Thyroid gland (tissue), 4 donors: ENCODE measurements at regions not wholly inside any gene's neighbourhood (a gene's known extent, or its start where the extent isn't known, plus 50 kb on each side); places are given as distances from the start of the nearest gene placed in this dataset.

Experiments
- DNase-seq, 2 donors: peaks; one replicate each; pipeline ENCODE4 v3.0.0-alpha.2; 2019
- H3K27ac ChIP-seq, 3 donors: fragments of 200-600 bp; sonication (generic); 1 replicate in 2 of 3; 2 replicates in 1 of 3; pipeline ENCODE4 v1.5.1; 2016 to 2019; ENCODE audit warnings: mild to moderate bottlenecking in 1 of 3, moderate library complexity in 1 of 3
- H3K27me3 ChIP-seq: fragments of 200-600 bp; sonication (generic); one replicate; pipeline ENCODE4 v1.5.1; 2019
- H3K36me3 ChIP-seq, 2 donors: fragments of 200-600 bp; sonication (generic); one replicate each; pipeline ENCODE4 v1.5.1; 2016 to 2019
- H3K4me1 ChIP-seq, 2 donors: fragments of 200-600 bp; sonication (generic); one replicate each; pipeline ENCODE4 v1.5.1; 2017 to 2019
- H3K4me3 ChIP-seq, 3 donors: fragments of 200-600 bp; sonication (generic); replicated peaks in 1 of 3; 1 replicate in 2 of 3; 2 replicates in 1 of 3; pipeline ENCODE4 v1.5.1; 2016; ENCODE audit warnings: mild to moderate bottlenecking in 1 of 3
- H3K9me3 ChIP-seq: fragments of 200-600 bp; sonication (generic); one replicate; pipeline ENCODE4 v1.5.1; 2017
- POLR2A ChIP-seq, 2 donors: fragments of 450-650 bp; IDR thresholded peaks; one replicate each; pipeline ENCODE4 v1.6.1; 2017; ENCODE audit warnings: antibody characterized with exemption in 2 of 2, mild to moderate bottlenecking in 2 of 2, moderate library complexity in 1 of 2
- WGBS, 2 donors: methylation state at CpG; one replicate each; pipeline ENCODE4 v1.1.5; 2017; 5-methylcytosine and 5-hydroxymethylcytosine counted together
- intact Hi-C: fragments of 100-400 bp; cut with DNase I; formaldehyde crosslinking; loops from one replicate; pipeline ENCODE4 v1.15.1; 2023
- TF ChIP-seq, protein P1 (sequence below), 6 experiments: fragments of 200-600 bp in 3 of 6; fragments of 450-650 bp in 3 of 6; sonication (generic) in 3 of 6; IDR thresholded peaks; one replicate each; pipeline ENCODE4 v1.5.1; 2016 to 2019; ENCODE audit warnings: antibody characterized with exemption in 6 of 6, mild to moderate bottlenecking in 2 of 6, inconsistent platforms in 1 of 6, moderate library complexity in 1 of 6

DNA sequence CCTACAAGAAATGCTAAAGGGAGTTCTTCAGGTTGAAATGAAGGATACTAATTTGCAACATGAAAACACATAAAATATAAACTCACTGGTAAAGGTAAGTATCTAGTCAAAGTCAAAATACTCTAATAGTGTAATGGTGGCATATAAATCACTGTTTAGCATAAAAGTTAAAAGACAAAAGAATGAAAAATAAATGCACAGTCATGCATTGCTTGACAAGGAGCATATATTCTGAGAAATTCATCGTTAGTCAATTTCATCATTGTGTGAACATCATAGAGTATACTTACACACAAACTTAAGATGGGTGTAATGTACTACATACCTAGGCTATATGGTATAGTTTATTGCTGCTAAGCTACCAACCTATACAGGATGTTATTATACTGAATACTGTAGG lies 194.4 kb upstream of the PDE5A start:
- Histone ChIP-seq H3K36me3 (no peaks in the 10 kb centered on the region), H3K27me3 (no peaks in the 10 kb centered on the region), H3K4me1 (no peaks in the 10 kb centered on the region), H3K9me3 (no peaks in the 10 kb centered on the region), H3K4me3 (no peak overlapping the region), H3K27ac (no peak overlapping the region)
- TF ChIP-seq, protein P1, sequence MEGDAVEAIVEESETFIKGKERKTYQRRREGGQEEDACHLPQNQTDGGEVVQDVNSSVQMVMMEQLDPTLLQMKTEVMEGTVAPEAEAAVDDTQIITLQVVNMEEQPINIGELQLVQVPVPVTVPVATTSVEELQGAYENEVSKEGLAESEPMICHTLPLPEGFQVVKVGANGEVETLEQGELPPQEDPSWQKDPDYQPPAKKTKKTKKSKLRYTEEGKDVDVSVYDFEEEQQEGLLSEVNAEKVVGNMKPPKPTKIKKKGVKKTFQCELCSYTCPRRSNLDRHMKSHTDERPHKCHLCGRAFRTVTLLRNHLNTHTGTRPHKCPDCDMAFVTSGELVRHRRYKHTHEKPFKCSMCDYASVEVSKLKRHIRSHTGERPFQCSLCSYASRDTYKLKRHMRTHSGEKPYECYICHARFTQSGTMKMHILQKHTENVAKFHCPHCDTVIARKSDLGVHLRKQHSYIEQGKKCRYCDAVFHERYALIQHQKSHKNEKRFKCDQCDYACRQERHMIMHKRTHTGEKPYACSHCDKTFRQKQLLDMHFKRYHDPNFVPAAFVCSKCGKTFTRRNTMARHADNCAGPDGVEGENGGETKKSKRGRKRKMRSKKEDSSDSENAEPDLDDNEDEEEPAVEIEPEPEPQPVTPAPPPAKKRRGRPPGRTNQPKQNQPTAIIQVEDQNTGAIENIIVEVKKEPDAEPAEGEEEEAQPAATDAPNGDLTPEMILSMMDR (IDR thresholded peaks at IDR 0.05), result no peak
- TF ChIP-seq POLR2A (IDR thresholded peaks at IDR 0.05), result no peak
- no peak for DNase-seq
- intact Hi-C loops, result no loop called here
- WGBS, 2 donors, result 76 to 86% methylated on average over 1 of the region's 1 CpG

DNA sequence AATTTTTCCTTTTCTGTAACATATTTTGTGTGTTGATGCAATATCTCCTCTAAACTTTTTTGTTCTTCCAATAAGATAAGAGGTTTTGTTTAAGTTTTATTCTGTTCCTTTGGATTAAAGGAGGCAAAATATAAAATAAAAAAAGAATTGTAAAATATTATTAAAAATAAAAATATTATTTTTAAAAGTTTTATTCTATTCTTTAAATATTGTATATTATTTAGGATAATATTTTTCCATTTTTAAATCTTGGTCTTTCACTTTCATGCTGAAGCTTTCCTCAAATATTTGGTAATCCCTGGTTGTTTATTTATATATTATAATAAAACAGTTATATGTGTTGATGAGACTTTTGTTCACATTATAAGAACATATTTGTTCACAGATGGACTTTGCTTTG lies 187.9 kb upstream of the PDE5A start:
- Histone ChIP-seq H3K4me1 (no peaks in the 10 kb centered on the region), H3K9me3 (no peaks in the 10 kb centered on the region), H3K27ac (no peak overlapping the region), H3K36me3 (no peaks in the 10 kb centered on the region), H3K27me3 (no peaks in the 10 kb centered on the region), H3K4me3 (no peak overlapping the region)
- TF ChIP-seq, protein P1 (IDR thresholded peaks at IDR 0.05), result no peak
- no peak for TF ChIP-seq POLR2A (IDR thresholded peaks at IDR 0.05)
- no peak for DNase-seq
- intact Hi-C loops, result no loop called here

DNA sequence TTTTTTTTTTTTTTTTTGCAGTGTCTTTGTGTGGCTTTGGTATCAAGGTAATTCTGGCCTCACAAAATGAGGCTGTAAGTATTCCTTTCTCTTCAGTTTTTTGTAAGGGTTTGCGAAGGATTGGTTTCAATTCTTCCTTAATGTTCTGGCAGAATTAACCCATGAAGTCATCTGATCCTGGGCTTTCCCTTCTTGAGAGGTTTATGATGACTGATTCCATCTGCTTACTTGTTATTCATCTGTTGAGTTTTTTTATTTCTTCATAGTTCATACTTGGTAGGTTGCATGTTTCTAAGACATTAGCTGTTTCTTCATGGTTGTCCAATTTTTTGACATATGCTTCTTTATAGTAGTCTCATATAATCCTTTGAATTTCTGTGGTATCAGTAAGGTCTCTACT lies 181.4 kb upstream of the PDE5A start:
- WGBS, 2 donors, result 91 to 94% methylated on average over 1 of the region's 1 CpG
- H3K27me3 ChIP-seq, result no peaks in the 10 kb centered on the region
- H3K27ac ChIP-seq, result no peak overlapping the region
- H3K4me1 ChIP-seq, result no peaks in the 10 kb centered on the region
- intact Hi-C loops, result no loop called here
- H3K36me3 ChIP-seq, result no peaks in the 10 kb centered on the region
- no peak for TF ChIP-seq POLR2A (IDR thresholded peaks at IDR 0.05)
- TF ChIP-seq, protein P1 (IDR thresholded peaks at IDR 0.05), result no peak
- no peak for DNase-seq
- H3K4me3 ChIP-seq, result no peak overlapping the region
- no peaks in the 10 kb centered on the region for H3K9me3 ChIP-seq

DNA sequence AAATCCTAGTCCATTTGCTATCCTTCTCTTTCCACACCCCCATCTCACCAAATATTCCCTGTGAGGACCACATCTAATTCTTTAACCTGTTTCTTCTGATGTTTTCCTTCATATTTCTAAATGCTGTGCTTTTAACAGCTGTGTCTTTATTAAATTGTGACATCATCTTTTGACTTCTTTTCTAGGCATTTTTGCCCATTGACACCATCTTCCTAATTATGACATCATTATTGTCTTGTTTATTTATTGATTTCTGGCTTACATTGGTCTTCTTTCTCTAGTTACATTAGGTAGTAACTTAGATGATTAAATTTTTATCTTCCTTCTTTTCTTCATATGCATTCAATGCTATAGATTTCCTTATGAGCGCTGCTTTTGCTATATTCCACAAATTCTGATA lies 175.8 kb upstream of the PDE5A start:
- Histone ChIP-seq H3K9me3 (no peaks in the 10 kb centered on the region), H3K27me3 (no peaks in the 10 kb centered on the region), H3K4me3 (no peak overlapping the region), H3K36me3 (no peaks in the 10 kb centered on the region), H3K4me1 (no peaks in the 10 kb centered on the region), H3K27ac (no peak overlapping the region)
- intact Hi-C loops, result no loop called here
- no peak for DNase-seq
- TF ChIP-seq POLR2A (IDR thresholded peaks at IDR 0.05), result no peak
- TF ChIP-seq, protein P1 (IDR thresholded peaks at IDR 0.05), result no peak
- 95 to 98% methylated on average over 1 of the region's 1 CpG for WGBS, 2 donors

DNA sequence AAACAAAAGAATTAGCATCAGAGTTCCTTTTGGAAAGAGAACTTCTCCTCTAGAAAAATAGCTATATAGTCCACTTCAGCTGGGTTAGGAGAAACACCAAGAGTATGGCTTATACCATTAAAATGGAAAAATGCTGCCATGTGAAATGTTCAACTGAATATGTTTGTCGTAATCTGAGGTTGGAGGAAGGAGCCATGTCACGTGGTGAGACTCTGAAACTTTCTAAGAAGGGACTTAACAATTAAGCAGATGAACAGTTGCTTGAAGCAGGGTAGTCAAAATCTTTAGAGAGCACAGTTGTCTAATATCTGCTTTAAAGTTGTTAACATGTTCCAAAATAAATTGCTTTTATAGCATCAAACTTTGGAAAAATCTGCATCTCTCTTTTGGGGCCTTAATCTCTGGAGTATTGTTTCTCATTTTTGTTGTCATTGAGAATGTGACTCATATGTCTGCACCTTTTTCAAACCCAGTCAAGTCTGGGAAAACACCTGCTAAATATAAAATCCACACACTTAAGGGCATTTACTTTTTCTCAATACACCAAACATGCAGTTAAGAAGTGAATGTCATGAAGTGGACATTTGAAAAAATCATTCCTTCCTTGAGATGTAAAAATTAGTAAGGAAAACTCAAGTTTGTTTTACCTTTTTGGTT lies 168.8 kb upstream of the PDE5A start:
- H3K4me1 ChIP-seq, result no peaks in the 10 kb centered on the region
- no peak overlapping the region for H3K27ac ChIP-seq
- no peak for DNase-seq
- no peak overlapping the region for H3K4me3 ChIP-seq
- intact Hi-C loops, result no loop called here
- TF ChIP-seq POLR2A (IDR thresholded peaks at IDR 0.05), result no peak
- TF ChIP-seq, protein P1 (IDR thresholded peaks at IDR 0.05), result no peak
- no peaks in the 10 kb centered on the region for H3K36me3 ChIP-seq
- H3K9me3 ChIP-seq, result no peaks in the 10 kb centered on the region
- WGBS, 2 donors, result 78 to 81% methylated on average over 2 of the region's 2 CpGs
- H3K27me3 ChIP-seq, result no peaks in the 10 kb centered on the region
